ENCODE measurements at regions not wholly inside any gene's neighbourhood (a gene's known extent, or its start where the extent isn't known, plus 50 kb on each side); places are given as distances from the start of the nearest gene placed in this dataset.

- ATAC-seq (no peak), DNase-seq (no peak)
- Mint-ChIP-seq H3K27ac (no peak overlapping the region), H3K27me3 (peaks cover 60% of the 10 kb centered on the region), H3K4me3 (no peak overlapping the region), H3K4me1 (no peaks in the 10 kb centered on the region), H3K9me3 (peaks cover 5 to 7% of the 10 kb centered on the region in 2 donors)
Measured at GRCh38 chr4:53671757-53672156, 80.5 kb upstream of the LNX1 start.

DNA sequence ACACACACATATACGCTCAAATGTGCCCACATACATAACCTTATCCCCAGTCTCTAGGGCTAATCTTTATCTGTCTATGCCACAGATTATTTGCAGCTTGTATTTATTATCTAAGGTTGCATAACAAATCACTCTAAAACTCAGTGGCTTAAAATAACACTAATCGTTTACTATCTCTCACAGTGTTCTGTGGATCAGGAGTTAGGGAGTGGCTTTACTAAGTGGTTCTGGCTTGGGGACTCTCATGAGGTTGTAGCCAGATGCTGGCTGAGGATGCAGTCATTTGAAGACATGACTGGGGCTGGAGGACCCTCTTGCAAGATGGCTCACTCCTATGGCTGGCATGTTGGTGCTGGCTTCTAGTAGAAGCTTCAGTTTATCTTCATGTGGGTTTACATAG, 68.5 kb upstream of the LNX1 start:
- no peak overlapping the region for H3K4me3 Mint-ChIP-seq
- ATAC-seq (no peak), DNase-seq (no peak)
- peaks cover 8% of the 10 kb centered on the region for H3K4me1 Mint-ChIP-seq
- peaks cover 0 to 3% of the 10 kb centered on the region in 2 donors for H3K9me3 Mint-ChIP-seq
- peaks cover 36% of the 10 kb centered on the region for H3K27me3 Mint-ChIP-seq
- H3K27ac Mint-ChIP-seq, result no peak overlapping the region

- DNase-seq (no peak), ATAC-seq (no peak)
- peaks cover 8% of the 10 kb centered on the region for H3K4me1 Mint-ChIP-seq
- no peaks in the 10 kb centered on the region for H3K9me3 Mint-ChIP-seq
- no peak overlapping the region for H3K4me3 Mint-ChIP-seq
- H3K27ac Mint-ChIP-seq, result no peak overlapping the region
- H3K27me3 Mint-ChIP-seq, result peaks cover 36% of the 10 kb centered on the region
Measured at GRCh38 chr4:53659112-53659511, 67.8 kb upstream of the LNX1 start.

DNA sequence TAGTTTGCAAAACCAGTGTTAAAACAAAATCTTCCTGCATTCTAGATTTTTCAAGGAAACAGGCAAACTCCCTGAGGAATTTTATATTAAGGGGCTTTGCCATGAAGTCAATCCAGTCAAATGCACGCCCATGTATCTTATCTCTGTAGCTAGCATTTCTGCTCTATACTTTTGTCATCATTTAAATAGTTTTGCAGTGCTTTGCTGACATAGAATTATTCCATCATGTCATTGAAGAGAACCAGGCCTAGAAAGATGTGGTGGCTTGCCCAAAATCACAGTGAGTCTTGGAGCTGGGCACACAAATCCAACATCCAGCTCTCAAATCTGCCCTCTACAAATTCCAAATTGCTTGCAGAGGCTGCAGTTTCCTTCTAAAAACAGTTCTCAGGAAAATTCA, 66.7 kb upstream of the LNX1 start:
- Mint-ChIP-seq H3K27me3 (peaks cover 36% of the 10 kb centered on the region), H3K9me3 (no peaks in the 10 kb centered on the region), H3K4me3 (no peak overlapping the region), H3K27ac (no peak overlapping the region), H3K4me1 (peaks cover 15% of the 10 kb centered on the region)
- ATAC-seq (no peak), DNase-seq (no peak)

DNA sequence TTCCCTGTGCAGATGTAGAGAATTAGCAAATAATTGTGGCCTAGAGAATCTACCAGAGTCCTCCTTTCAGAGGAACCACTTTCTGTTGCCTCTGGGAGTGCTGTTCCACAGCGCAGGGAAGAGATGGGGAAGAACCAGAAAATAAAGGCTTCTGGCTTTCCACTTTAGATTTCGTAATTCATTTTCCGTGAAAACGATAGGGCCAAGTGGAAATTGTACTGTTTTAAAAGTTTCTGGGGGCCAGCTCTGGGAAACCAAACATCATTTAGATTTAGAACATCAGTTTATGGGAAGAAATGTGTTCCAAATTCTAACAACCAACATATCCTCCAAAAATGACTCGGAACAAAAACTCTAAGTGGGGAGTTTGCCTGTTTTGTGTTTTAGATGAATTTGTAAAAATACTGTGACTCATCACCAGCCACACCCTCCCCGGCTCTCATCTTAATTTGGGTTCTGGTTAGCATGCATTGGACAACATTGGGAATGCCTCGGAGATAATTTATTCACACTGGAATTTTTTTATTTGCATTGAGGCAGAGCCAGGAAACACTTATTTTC, 65.2 kb upstream of the LNX1 start:
- no peak for DNase-seq
- peaks cover 15% of the 10 kb centered on the region for H3K4me1 Mint-ChIP-seq
- H3K4me3 Mint-ChIP-seq, result no peak overlapping the region

GRCh38 chr4:53654300-53654758, 63.0 kb upstream of the LNX1 start:
- peak overlapping the region; percentile 62 to 95 for H3K27ac Mint-ChIP-seq
- peak; percentile 5 to 17 for DNase-seq
- peaks cover 36% of the 10 kb centered on the region for H3K27me3 Mint-ChIP-seq
- peaks cover 15% of the 10 kb centered on the region for H3K4me1 Mint-ChIP-seq
- peak; percentile 84 for ATAC-seq
- no peak overlapping the region for H3K4me3 Mint-ChIP-seq
- H3K9me3 Mint-ChIP-seq, result no peaks in the 10 kb centered on the region

More for the DNA sequence above, 65.2 kb upstream of the LNX1 start:
- Mint-ChIP-seq H3K27me3 (peaks cover 36% of the 10 kb centered on the region), H3K9me3 (no peaks in the 10 kb centered on the region), H3K27ac (no peak overlapping the region)
- no peak for ATAC-seq

DNA sequence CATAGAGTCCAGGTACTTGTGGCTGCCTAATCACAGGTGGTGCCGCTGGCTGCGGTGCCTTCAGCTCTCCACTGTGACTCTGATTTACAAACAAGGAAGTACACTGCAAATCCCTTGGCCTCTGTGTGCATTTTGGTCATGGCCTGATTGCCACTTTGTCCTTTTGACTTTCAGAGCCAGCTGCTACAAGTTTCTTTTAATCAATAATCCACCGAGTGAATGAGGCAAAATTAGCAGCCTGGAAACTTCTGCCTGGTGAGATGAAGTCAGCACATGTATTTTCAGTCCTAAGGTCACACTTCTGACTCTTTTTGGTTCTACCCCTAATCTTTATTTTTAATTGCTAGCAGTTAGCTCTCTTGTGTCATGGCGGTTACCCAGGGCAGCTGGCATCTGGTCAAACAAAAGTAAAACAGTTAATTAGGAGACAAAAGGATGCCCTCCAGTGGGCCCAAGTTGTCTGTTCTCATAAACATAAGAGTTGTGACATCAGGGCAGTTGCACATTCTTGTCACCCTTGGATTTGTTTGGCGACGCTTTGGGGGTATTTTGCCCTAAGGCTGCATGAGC, 62.3 kb upstream of the LNX1 start:
- Mint-ChIP-seq H3K4me1 (peaks cover 15% of the 10 kb centered on the region), H3K27me3 (peaks cover 39% of the 10 kb centered on the region), H3K9me3 (no peaks in the 10 kb centered on the region), H3K27ac (peak overlapping the region; percentile 62 to 95), H3K4me3 (no peak overlapping the region)
- ATAC-seq, result peak; percentile 60
- DNase-seq, result peak; percentile 4 to 14

GRCh38 chr4:53651156-53651735, 60.0 kb upstream of the LNX1 start:
- Mint-ChIP-seq H3K27me3 (peaks cover 37% of the 10 kb centered on the region), H3K27ac (no peak overlapping the region), H3K9me3 (no peaks in the 10 kb centered on the region), H3K4me1 (peaks cover 15% of the 10 kb centered on the region), H3K4me3 (no peak overlapping the region)
- ATAC-seq (no peak), DNase-seq (no peak)

DNA sequence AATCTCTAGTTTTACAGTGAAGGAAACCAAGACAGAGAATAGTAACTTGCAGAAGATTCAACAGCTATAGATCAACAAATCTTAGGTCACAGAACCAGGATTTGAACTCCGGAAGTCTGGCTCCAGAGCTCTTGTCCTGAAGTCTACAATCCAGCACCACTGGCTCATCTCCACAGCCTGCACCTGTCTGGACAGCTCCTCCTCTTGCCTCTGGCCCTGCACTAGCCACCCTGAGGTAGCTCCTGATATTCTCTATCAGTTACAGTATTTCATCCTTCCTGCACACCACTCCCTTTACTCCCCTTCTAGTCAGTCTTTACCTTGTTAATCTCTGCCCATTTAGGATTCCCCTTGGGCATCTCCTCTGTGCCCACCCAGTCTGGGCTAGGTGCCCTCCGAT, 58.1 kb upstream of the LNX1 start:
- Mint-ChIP-seq H3K9me3 (no peaks in the 10 kb centered on the region), H3K27ac (no peak overlapping the region), H3K4me1 (peaks cover 7% of the 10 kb centered on the region), H3K27me3 (peaks cover 32% of the 10 kb centered on the region), H3K4me3 (no peak overlapping the region)
- no peak for ATAC-seq
- DNase-seq, result no peak

- Mint-ChIP-seq H3K9me3 (no peaks in the 10 kb centered on the region), H3K27me3 (peaks cover 44% of the 10 kb centered on the region), H3K27ac (peak overlapping the region in 1 of 2 donors; percentile 20), H3K4me3 (no peak overlapping the region), H3K4me1 (no peaks in the 10 kb centered on the region)
- ATAC-seq, result no peak
- no peak for DNase-seq
Measured at GRCh38 chr4:53647547-53647946, 56.3 kb upstream of the LNX1 start.

DNA sequence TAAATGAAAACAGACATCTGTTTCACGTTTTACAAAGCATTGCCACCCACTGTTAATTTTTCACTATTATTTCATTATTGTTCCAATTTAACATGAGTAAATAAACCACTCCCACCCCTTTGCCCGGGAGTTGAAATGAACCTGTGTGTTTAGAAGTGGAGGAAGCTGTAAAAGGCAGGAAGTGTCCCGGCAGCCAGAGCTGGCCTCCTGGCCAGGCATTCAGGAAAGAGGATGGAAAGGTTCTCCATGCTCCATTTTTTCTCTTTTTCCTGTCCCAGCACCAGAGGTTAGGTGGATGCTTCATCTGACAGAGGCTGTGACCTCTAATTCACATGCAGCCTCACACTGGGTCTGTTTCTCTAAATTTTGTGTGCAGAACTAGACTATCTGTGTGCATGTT, 55.5 kb upstream of the LNX1 start:
- H3K4me3 Mint-ChIP-seq, result no peak overlapping the region
- H3K4me1 Mint-ChIP-seq, result no peaks in the 10 kb centered on the region
- H3K27me3 Mint-ChIP-seq, result peaks cover 46% of the 10 kb centered on the region
- ATAC-seq, result no peak
- H3K27ac Mint-ChIP-seq, result no peak overlapping the region
- no peaks in the 10 kb centered on the region for H3K9me3 Mint-ChIP-seq
- no peak for DNase-seq

- Mint-ChIP-seq H3K27ac (no peak overlapping the region), H3K4me1 (no peaks in the 10 kb centered on the region), H3K4me3 (no peak overlapping the region), H3K9me3 (no peaks in the 10 kb centered on the region), H3K27me3 (peaks cover 45% of the 10 kb centered on the region)
- ATAC-seq (peak; percentile 36), DNase-seq (no peak)
Measured at GRCh38 chr4:53645108-53645507, 53.8 kb upstream of the LNX1 start.

DNA sequence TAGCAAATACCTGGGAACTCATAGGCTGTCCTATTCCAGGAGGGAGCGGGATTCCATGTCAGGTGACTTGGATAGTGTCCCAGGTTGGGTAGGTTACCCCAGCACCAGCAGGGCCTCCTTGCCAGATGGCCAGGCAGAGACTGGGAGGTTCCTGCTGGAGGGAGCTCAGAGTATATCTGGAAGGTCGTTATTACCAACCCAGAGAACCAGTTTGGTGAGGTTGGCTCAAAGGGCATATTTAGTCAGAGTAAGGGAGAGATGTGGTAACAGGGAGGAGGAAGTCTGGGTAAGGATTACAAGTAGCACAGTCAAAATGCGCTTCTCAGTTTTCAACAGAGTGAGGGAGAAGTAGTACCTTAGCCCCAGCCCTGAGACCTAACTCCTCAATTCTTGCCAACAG, 53.3 kb upstream of the LNX1 start:
- Mint-ChIP-seq H3K4me3 (no peak overlapping the region), H3K27ac (no peak overlapping the region), H3K27me3 (peaks cover 40% of the 10 kb centered on the region), H3K9me3 (no peaks in the 10 kb centered on the region), H3K4me1 (no peaks in the 10 kb centered on the region)
- DNase-seq (no peak), ATAC-seq (peak; percentile 38)
